ENCODE measurements at regions not wholly inside any gene's neighbourhood (a gene's known extent, or its start where the extent isn't known, plus 50 kb on each side); places are given as distances from the start of the nearest gene placed in this dataset.

GRCh38 chrX:20951016-20951810 is 423.0 kb upstream of the CNKSR2 start:
- H3K4me3 ChIP-seq: no peak overlapping the region
- TF ChIP-seq POLR2AphosphoS5 (IDR thresholded peaks at IDR 0.05; ENCODE audit: borderline replicate concordance, low read depth, low read length) (no peak), FOXP2 (optimal IDR thresholded peaks at IDR 0.05; ENCODE audit: control extremely low read depth, extremely low read length, insufficient read depth) (no peak), EZH2 (IDR thresholded peaks at IDR 0.05) (no peak)
- no peaks in the 10 kb centered on the region for H3K9me3 ChIP-seq (ENCODE audit: low read depth, low read length)
- H3K9ac ChIP-seq (ENCODE audit: insufficient read length): no peak overlapping the region
- H3K36me3 ChIP-seq (ENCODE audit: insufficient read depth, low read length): no peaks in the 10 kb centered on the region
- no peak overlapping the region for H3K27ac ChIP-seq
- DNase-seq (ENCODE audit: low read depth, low spot score): no peak

- DNase-seq (ENCODE audit: low read depth, low spot score): no peak
- TF ChIP-seq EZH2 (IDR thresholded peaks at IDR 0.05) (no peak), POLR2AphosphoS5 (IDR thresholded peaks at IDR 0.05; ENCODE audit: borderline replicate concordance, low read depth, low read length) (no peak), FOXP2 (optimal IDR thresholded peaks at IDR 0.05; ENCODE audit: control extremely low read depth, extremely low read length, insufficient read depth) (no peak)
These were observed 426.8 kb upstream of the CNKSR2 start for GRCh38 chrX:20947411-20947912.

GRCh38 chrX:20913760-20914159 is 460.5 kb upstream of the CNKSR2 start:
- Histone ChIP-seq H3K9me3 (ENCODE audit: low read depth, low read length) (no peaks in the 10 kb centered on the region), H3K9ac (ENCODE audit: insufficient read length) (no peak overlapping the region), H3K36me3 (ENCODE audit: insufficient read depth, low read length) (no peaks in the 10 kb centered on the region), H3K4me3 (no peak overlapping the region), H3K27ac (no peak overlapping the region)
- TF ChIP-seq FOXP2 (optimal IDR thresholded peaks at IDR 0.05; ENCODE audit: control extremely low read depth, extremely low read length, insufficient read depth) (no peak), EZH2 (IDR thresholded peaks at IDR 0.05) (no peak), POLR2AphosphoS5 (IDR thresholded peaks at IDR 0.05; ENCODE audit: borderline replicate concordance, low read depth, low read length) (no peak)
- DNase-seq (ENCODE audit: low read depth, low spot score): no peak

More at GRCh38 chrX:20947411-20947912, 426.8 kb upstream of the CNKSR2 start:
- no peak overlapping the region for H3K9ac ChIP-seq (ENCODE audit: insufficient read length)
- H3K27ac ChIP-seq: no peak overlapping the region
- H3K9me3 ChIP-seq (ENCODE audit: low read depth, low read length): no peaks in the 10 kb centered on the region
- H3K4me3 ChIP-seq: no peak overlapping the region
- H3K36me3 ChIP-seq (ENCODE audit: insufficient read depth, low read length): no peaks in the 10 kb centered on the region

- Histone ChIP-seq H3K4me3 (no peak overlapping the region), H3K9ac (ENCODE audit: insufficient read length) (no peak overlapping the region), H3K27ac (no peak overlapping the region), H3K9me3 (ENCODE audit: low read depth, low read length) (no peaks in the 10 kb centered on the region), H3K36me3 (ENCODE audit: insufficient read depth, low read length) (no peaks in the 10 kb centered on the region)
- no peak for DNase-seq (ENCODE audit: low read depth, low spot score)
- TF ChIP-seq FOXP2 (optimal IDR thresholded peaks at IDR 0.05; ENCODE audit: control extremely low read depth, extremely low read length, insufficient read depth): no peak
- TF ChIP-seq EZH2 (IDR thresholded peaks at IDR 0.05): no peak
- TF ChIP-seq POLR2AphosphoS5 (IDR thresholded peaks at IDR 0.05; ENCODE audit: borderline replicate concordance, low read depth, low read length): no peak
These were observed 467.6 kb upstream of the CNKSR2 start for GRCh38 chrX:20906571-20906970.

GRCh38 chrX:20884565-20884964 is 489.7 kb upstream of the CNKSR2 start:
- H3K36me3 ChIP-seq (ENCODE audit: insufficient read depth, low read length): no peaks in the 10 kb centered on the region
- DNase-seq (ENCODE audit: low read depth, low spot score): no peak
- no peak for TF ChIP-seq FOXP2 (optimal IDR thresholded peaks at IDR 0.05; ENCODE audit: control extremely low read depth, extremely low read length, insufficient read depth)
- TF ChIP-seq POLR2AphosphoS5 (IDR thresholded peaks at IDR 0.05; ENCODE audit: borderline replicate concordance, low read depth, low read length): no peak
- TF ChIP-seq EZH2 (IDR thresholded peaks at IDR 0.05): no peak
- no peak overlapping the region for H3K27ac ChIP-seq
- H3K4me3 ChIP-seq: no peak overlapping the region
- no peaks in the 10 kb centered on the region for H3K9me3 ChIP-seq (ENCODE audit: low read depth, low read length)
- H3K9ac ChIP-seq (ENCODE audit: insufficient read length): no peak overlapping the region

- no peak overlapping the region for H3K4me3 ChIP-seq
- no peak overlapping the region for H3K27ac ChIP-seq
- no peak overlapping the region for H3K9ac ChIP-seq (ENCODE audit: insufficient read length)
- H3K9me3 ChIP-seq (ENCODE audit: low read depth, low read length): no peaks in the 10 kb centered on the region
- no peak for DNase-seq (ENCODE audit: low read depth, low spot score)
- H3K36me3 ChIP-seq (ENCODE audit: insufficient read depth, low read length): no peaks in the 10 kb centered on the region
- no peak for TF ChIP-seq POLR2AphosphoS5 (IDR thresholded peaks at IDR 0.05; ENCODE audit: borderline replicate concordance, low read depth, low read length)
- no peak for TF ChIP-seq EZH2 (IDR thresholded peaks at IDR 0.05)
- TF ChIP-seq FOXP2 (optimal IDR thresholded peaks at IDR 0.05; ENCODE audit: control extremely low read depth, extremely low read length, insufficient read depth): no peak
These were observed 510.6 kb upstream of the CNKSR2 start for GRCh38 chrX:20863649-20864048.

GRCh38 chrX:20861113-20861512 is 513.1 kb upstream of the CNKSR2 start:
- no peak overlapping the region for H3K27ac ChIP-seq
- H3K4me3 ChIP-seq: no peak overlapping the region
- no peaks in the 10 kb centered on the region for H3K36me3 ChIP-seq (ENCODE audit: insufficient read depth, low read length)
- H3K9me3 ChIP-seq (ENCODE audit: low read depth, low read length): no peaks in the 10 kb centered on the region
- no peak for DNase-seq (ENCODE audit: low read depth, low spot score)
- no peak for TF ChIP-seq FOXP2 (optimal IDR thresholded peaks at IDR 0.05; ENCODE audit: control extremely low read depth, extremely low read length, insufficient read depth)
- no peak for TF ChIP-seq POLR2AphosphoS5 (IDR thresholded peaks at IDR 0.05; ENCODE audit: borderline replicate concordance, low read depth, low read length)
- no peak for TF ChIP-seq EZH2 (IDR thresholded peaks at IDR 0.05)
- no peak overlapping the region for H3K9ac ChIP-seq (ENCODE audit: insufficient read length)

GRCh38 chrX:20857746-20858145 is 516.5 kb upstream of the CNKSR2 start:
- no peak for DNase-seq (ENCODE audit: low read depth, low spot score)
- Histone ChIP-seq H3K4me3 (no peak overlapping the region), H3K27ac (no peak overlapping the region), H3K36me3 (ENCODE audit: insufficient read depth, low read length) (no peaks in the 10 kb centered on the region), H3K9ac (ENCODE audit: insufficient read length) (no peak overlapping the region), H3K9me3 (ENCODE audit: low read depth, low read length) (no peaks in the 10 kb centered on the region)
- no peak for TF ChIP-seq POLR2AphosphoS5 (IDR thresholded peaks at IDR 0.05; ENCODE audit: borderline replicate concordance, low read depth, low read length)
- TF ChIP-seq FOXP2 (optimal IDR thresholded peaks at IDR 0.05; ENCODE audit: control extremely low read depth, extremely low read length, insufficient read depth): no peak
- TF ChIP-seq EZH2 (IDR thresholded peaks at IDR 0.05): no peak

Measured in SK-N-MC (cell line).